Parathyroid adenoma (tissue), 2 donors: ENCODE measurements at regions not wholly inside any gene's neighbourhood (a gene's known extent, or its start where the extent isn't known, plus 50 kb on each side); places are given as distances from the start of the nearest gene placed in this dataset.

Source experiments
- H2AFZ ChIP-seq: fragments of 300-600 bp; sonication (generic); one replicate; pipeline ENCODE4 v1.7.0; 2017; ENCODE audit warnings: antibody characterized with exemption, mild to moderate bottlenecking
- H3K27ac ChIP-seq: fragments of 300-600 bp; sonication (generic); one replicate; pipeline ENCODE4 v1.7.0; 2017
- H3K27me3 ChIP-seq: fragments of 300-600 bp; sonication (generic); one replicate; pipeline ENCODE4 v1.7.0; 2017; ENCODE audit warnings: low read length; ENCODE audit not compliant: control insufficient read depth, insufficient read depth
- H3K36me3 ChIP-seq: fragments of 300-600 bp; sonication (generic); one replicate; pipeline ENCODE4 v1.7.0; 2017; ENCODE audit warnings: low read length; ENCODE audit not compliant: control insufficient read depth, insufficient read depth
- H3K4me1 ChIP-seq: fragments of 300-600 bp; sonication (generic); one replicate; pipeline ENCODE4 v1.7.0; 2017; ENCODE audit warnings: control low read depth
- H3K4me2 ChIP-seq: fragments of 300-600 bp; sonication (generic); one replicate; pipeline ENCODE4 v1.7.0; 2017; ENCODE audit warnings: low read length
- H3K4me3 ChIP-seq: fragments of 300-600 bp; sonication (generic); one replicate; pipeline ENCODE4 v1.7.0; 2017; ENCODE audit warnings: low read depth, low read length
- H3K79me2 ChIP-seq: fragments of 300-600 bp; sonication (generic); one replicate; pipeline ENCODE4 v1.7.0; 2017; ENCODE audit warnings: control low read depth
- H3K9ac ChIP-seq: fragments of 300-600 bp; sonication (generic); one replicate; pipeline ENCODE4 v1.7.0; 2017; ENCODE audit warnings: mild to moderate bottlenecking
- H3K9me3 ChIP-seq: fragments of 300-600 bp; sonication (generic); one replicate; pipeline ENCODE4 v1.7.0; 2017; ENCODE audit warnings: low read length; ENCODE audit not compliant: control insufficient read depth
- TF ChIP-seq, protein P1 (sequence below): fragments of 300-600 bp; sonication (generic); IDR thresholded peaks from one replicate; pipeline ENCODE4 v1.7.0; 2017; ENCODE audit warnings: antibody characterized with exemption, mild to moderate bottlenecking
- donor health status: primary hyperparathyroidism.

DNA sequence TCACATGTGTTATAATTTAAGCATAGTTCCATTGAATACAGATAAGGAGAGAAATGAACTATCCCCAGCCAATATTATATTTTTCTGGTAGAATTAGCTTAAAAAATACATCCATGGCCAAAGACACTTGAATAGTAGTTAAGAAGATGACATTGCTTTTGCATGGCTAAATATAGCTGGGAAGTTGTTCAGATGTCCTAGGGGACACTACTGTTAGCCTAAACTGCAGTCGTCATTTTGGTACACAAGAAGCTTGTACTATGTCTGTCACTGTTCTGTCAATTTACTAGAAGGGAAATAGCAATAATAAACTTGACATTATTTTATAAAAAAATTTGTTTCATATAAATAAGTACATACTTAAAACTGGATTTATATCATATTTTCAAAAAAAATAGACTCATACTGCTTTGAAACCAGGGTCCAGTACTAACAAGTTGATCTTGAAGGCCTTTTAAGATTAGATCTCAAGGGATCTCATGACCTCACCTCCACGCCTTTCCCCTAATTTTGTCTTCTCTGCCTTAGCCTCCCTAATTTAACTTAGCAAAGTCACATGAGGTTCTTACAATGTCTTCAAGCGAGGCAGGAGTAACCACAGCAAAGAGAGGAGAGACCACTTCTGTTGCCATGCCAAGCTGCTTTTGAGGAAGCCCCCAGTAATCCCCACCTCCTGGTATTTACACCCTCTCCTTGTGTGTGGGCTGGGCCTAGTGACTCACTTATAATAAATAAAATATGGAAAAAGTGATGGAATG is 81.0 kb downstream of the AVPR1A start:
- H3K9ac ChIP-seq, result no peak overlapping the region
- no peaks in the 10 kb centered on the region for H3K4me1 ChIP-seq
- H2AFZ ChIP-seq, result peak overlapping the region; percentile 5
- H3K27ac ChIP-seq, result peak overlapping the region; percentile 17
- no peak overlapping the region for H3K4me3 ChIP-seq
- no peaks in the 10 kb centered on the region for H3K36me3 ChIP-seq
- H3K9me3 ChIP-seq, result no peaks in the 10 kb centered on the region
- no peaks in the 10 kb centered on the region for H3K79me2 ChIP-seq
- TF ChIP-seq, protein P1, sequence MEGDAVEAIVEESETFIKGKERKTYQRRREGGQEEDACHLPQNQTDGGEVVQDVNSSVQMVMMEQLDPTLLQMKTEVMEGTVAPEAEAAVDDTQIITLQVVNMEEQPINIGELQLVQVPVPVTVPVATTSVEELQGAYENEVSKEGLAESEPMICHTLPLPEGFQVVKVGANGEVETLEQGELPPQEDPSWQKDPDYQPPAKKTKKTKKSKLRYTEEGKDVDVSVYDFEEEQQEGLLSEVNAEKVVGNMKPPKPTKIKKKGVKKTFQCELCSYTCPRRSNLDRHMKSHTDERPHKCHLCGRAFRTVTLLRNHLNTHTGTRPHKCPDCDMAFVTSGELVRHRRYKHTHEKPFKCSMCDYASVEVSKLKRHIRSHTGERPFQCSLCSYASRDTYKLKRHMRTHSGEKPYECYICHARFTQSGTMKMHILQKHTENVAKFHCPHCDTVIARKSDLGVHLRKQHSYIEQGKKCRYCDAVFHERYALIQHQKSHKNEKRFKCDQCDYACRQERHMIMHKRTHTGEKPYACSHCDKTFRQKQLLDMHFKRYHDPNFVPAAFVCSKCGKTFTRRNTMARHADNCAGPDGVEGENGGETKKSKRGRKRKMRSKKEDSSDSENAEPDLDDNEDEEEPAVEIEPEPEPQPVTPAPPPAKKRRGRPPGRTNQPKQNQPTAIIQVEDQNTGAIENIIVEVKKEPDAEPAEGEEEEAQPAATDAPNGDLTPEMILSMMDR, result no peak
- H3K27me3 ChIP-seq, result no peaks in the 10 kb centered on the region
- no peak overlapping the region for H3K4me2 ChIP-seq

DNA sequence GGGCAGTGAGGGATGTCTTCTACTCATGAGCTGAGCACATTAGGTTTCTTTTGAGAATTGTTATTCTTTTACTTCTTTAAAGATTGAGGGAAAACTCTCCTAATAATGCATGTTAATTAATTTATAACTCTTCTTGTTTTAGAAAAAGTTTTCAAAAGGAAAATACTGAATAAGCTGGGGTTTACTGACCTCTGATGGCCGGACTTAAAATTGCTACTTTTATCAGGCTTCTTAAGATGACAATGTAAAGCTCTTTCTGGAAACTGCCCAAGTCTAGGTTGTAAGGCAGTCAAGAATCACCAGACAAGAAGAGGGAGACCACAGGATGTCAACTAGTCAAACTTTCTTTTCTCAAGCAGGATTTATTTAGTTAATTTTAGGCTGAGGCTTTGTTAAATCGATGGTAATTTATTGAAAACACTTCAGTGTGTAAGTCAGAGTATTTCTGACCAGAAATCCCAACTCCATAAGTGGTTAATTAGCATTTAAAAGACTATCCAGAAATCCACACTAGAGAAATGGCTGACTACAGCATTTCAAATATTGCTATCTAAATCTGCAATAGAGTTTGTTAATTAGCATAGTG is 82.1 kb downstream of the AVPR1A start:
- Histone ChIP-seq H3K9ac (no peak overlapping the region), H3K4me2 (no peak overlapping the region), H3K4me3 (no peak overlapping the region), H3K36me3 (no peaks in the 10 kb centered on the region), H3K27ac (no peak overlapping the region), H2AFZ (no peak overlapping the region), H3K4me1 (no peaks in the 10 kb centered on the region), H3K79me2 (no peaks in the 10 kb centered on the region), H3K27me3 (no peaks in the 10 kb centered on the region), H3K9me3 (no peaks in the 10 kb centered on the region)
- TF ChIP-seq, protein P1, result peak; percentile 77

DNA sequence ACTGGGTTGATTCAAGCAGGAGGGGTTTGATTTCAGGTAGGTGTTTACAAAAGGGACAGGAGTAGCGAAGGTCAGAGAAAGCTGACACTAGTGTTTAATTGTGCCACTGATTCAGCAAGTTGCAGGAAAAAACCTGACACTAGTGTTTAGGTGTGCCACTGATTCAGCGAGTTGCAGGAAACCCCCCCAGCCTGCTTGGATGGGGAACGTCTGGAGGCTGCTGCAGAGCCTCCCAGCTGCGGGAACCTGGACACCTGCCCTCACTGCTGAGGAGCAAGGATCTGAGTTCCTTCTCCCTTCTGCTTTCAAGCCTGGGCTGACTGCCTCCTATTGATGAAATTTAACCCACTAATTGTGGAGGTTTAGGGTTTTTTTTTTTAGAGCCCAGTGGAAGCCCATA is 84.2 kb downstream of the AVPR1A start:
- Histone ChIP-seq H3K27me3 (no peaks in the 10 kb centered on the region), H3K79me2 (no peaks in the 10 kb centered on the region), H3K4me3 (no peak overlapping the region), H3K36me3 (no peaks in the 10 kb centered on the region), H3K27ac (no peak overlapping the region), H2AFZ (peak overlapping the region; percentile 31), H3K4me2 (peak overlapping the region; percentile 40), H3K4me1 (no peaks in the 10 kb centered on the region), H3K9ac (no peak overlapping the region), H3K9me3 (no peaks in the 10 kb centered on the region)
- TF ChIP-seq, protein P1, result no peak

DNA sequence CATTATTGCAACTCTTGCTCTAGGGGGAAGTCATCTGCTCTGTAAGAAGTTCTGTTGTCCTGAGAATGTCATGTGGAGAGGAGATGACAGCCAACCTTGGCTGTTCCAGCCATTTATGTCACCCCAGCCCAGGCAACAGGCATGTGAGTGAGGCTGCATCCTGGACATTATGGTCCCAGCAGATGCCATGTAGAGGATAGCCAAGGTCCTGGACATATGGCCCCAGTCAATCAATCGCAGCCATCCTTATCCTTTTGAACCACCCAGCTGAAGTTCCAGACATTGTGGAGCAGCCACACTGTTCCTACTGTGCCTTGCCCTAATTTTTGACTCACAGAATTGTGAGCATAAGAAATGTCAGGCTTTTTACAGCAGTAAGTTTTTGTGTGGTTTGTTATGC is 84.9 kb downstream of the AVPR1A start:
- Histone ChIP-seq H3K4me1 (no peaks in the 10 kb centered on the region), H3K9ac (no peak overlapping the region), H3K36me3 (no peaks in the 10 kb centered on the region), H2AFZ (peak overlapping the region; percentile 47), H3K9me3 (no peaks in the 10 kb centered on the region), H3K4me2 (no peak overlapping the region), H3K27me3 (no peaks in the 10 kb centered on the region), H3K27ac (no peak overlapping the region), H3K79me2 (no peaks in the 10 kb centered on the region), H3K4me3 (no peak overlapping the region)
- TF ChIP-seq, protein P1, result no peak

DNA sequence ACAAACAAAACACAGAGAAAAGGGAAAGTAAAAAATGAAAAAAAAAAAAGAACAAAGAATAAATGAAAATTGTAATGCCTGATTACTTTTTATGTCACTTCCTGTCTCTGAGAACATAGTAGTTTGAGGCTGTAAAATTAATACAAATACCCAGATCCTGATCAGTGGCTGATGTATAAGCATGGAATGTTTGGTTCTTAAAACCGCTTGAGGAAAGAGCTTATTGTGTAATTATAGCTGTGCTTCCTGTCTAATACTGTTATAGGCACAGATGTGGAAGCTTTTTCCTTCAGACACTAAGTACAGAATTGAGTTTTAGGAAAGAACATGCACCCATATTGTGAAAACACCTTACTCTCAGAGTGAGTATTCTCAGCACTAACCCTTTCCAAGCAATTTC is 86.9 kb downstream of the AVPR1A start:
- TF ChIP-seq, protein P1, result no peak
- Histone ChIP-seq H3K27me3 (no peaks in the 10 kb centered on the region), H3K4me2 (no peak overlapping the region), H3K27ac (no peak overlapping the region), H3K36me3 (no peaks in the 10 kb centered on the region), H3K4me1 (no peaks in the 10 kb centered on the region), H3K9me3 (no peaks in the 10 kb centered on the region), H3K4me3 (no peak overlapping the region), H2AFZ (no peak overlapping the region), H3K9ac (no peak overlapping the region), H3K79me2 (no peaks in the 10 kb centered on the region)
